ENCODE measurements at regions not wholly inside any gene's neighbourhood (a gene's known extent, or its start where the extent isn't known, plus 50 kb on each side); places are given as distances from the start of the nearest gene placed in this dataset.

- TF ChIP-seq CTCF (conservative IDR thresholded peaks at IDR 0.05), result no peak
- WGBS, 2 experiments (ENCODE audit: insufficient coverage in 1 of 2, insufficient read length in 1 of 2), result 93% methylated on average over 3 of the region's 3 CpGs; no CpG with 5 or more reads in 1 of the 2 experiments
- no peak for DNase-seq
- H3K27ac Mint-ChIP-seq, result no peak overlapping the region
- no peaks in the 10 kb centered on the region for H3K9me3 Mint-ChIP-seq
- Histone ChIP-seq H3K9ac (ENCODE audit: extremely low read depth, low read length, poor library complexity, severe bottlenecking) (no peak overlapping the region), H3K4me1 (ENCODE audit: control insufficient read depth, insufficient read depth, low read length) (no peaks in the 10 kb centered on the region), H3K36me3 (ENCODE audit: control insufficient read depth, insufficient read depth, low read length) (no peaks in the 10 kb centered on the region), H3K9me3 (ENCODE audit: control insufficient read depth, low read length) (no peaks in the 10 kb centered on the region), H3K27me3 (ENCODE audit: control insufficient read depth, insufficient read depth, low read length, poor library complexity, severe bottlenecking) (no peaks in the 10 kb centered on the region), H3K4me3 (ENCODE audit: low read length) (no peak overlapping the region), H3K27ac (ENCODE audit: low read depth, low read length) (no peak overlapping the region)
- no peak overlapping the region for H3K4me3 Mint-ChIP-seq
- H3K4me1 Mint-ChIP-seq, result no peaks in the 10 kb centered on the region
- H3K36me3 Mint-ChIP-seq (ENCODE audit: low read depth), result no peaks in the 10 kb centered on the region
- no peaks in the 10 kb centered on the region for H3K27me3 Mint-ChIP-seq (ENCODE audit: insufficient read depth)
Measured at GRCh38 chr11:81159900-81160299, 1573.8 kb downstream of the FAM181B start.

- Mint-ChIP-seq H3K36me3 (ENCODE audit: low read depth) (no peaks in the 10 kb centered on the region), H3K4me1 (peaks cover 9% of the 10 kb centered on the region), H3K27me3 (ENCODE audit: insufficient read depth) (no peaks in the 10 kb centered on the region), H3K4me3 (no peak overlapping the region), H3K9me3 (no peaks in the 10 kb centered on the region), H3K27ac (no peak overlapping the region)
- H3K9me3 ChIP-seq (ENCODE audit: control insufficient read depth, low read length), result no peaks in the 10 kb centered on the region
- no peaks in the 10 kb centered on the region for H3K4me1 ChIP-seq (ENCODE audit: control insufficient read depth, insufficient read depth, low read length)
- no peak overlapping the region for H3K9ac ChIP-seq (ENCODE audit: extremely low read depth, low read length, poor library complexity, severe bottlenecking)
- H3K4me3 ChIP-seq (ENCODE audit: low read length), result no peak overlapping the region
- no peak for TF ChIP-seq CTCF (conservative IDR thresholded peaks at IDR 0.05)
- no peaks in the 10 kb centered on the region for H3K36me3 ChIP-seq (ENCODE audit: control insufficient read depth, insufficient read depth, low read length)
- no peaks in the 10 kb centered on the region for H3K27me3 ChIP-seq (ENCODE audit: control insufficient read depth, insufficient read depth, low read length, poor library complexity, severe bottlenecking)
- H3K27ac ChIP-seq (ENCODE audit: low read depth, low read length), result no peak overlapping the region
- WGBS, 2 experiments (ENCODE audit: insufficient coverage in 1 of 2, insufficient read length in 1 of 2), result 91 to 92% methylated on average over 3 to 5 of the region's 5 CpGs
- DNase-seq, result no peak
Measured at GRCh38 chr11:81135570-81135969, 1598.1 kb downstream of the FAM181B start.

GRCh38 chr11:81129618-81130017 is 1604.0 kb downstream of the FAM181B start:
- TF ChIP-seq CTCF (conservative IDR thresholded peaks at IDR 0.05), result no peak
- Histone ChIP-seq H3K4me3 (ENCODE audit: low read length) (no peak overlapping the region), H3K27me3 (ENCODE audit: control insufficient read depth, insufficient read depth, low read length, poor library complexity, severe bottlenecking) (no peaks in the 10 kb centered on the region), H3K9ac (ENCODE audit: extremely low read depth, low read length, poor library complexity, severe bottlenecking) (no peak overlapping the region), H3K4me1 (ENCODE audit: control insufficient read depth, insufficient read depth, low read length) (no peaks in the 10 kb centered on the region), H3K27ac (ENCODE audit: low read depth, low read length) (no peak overlapping the region), H3K36me3 (ENCODE audit: control insufficient read depth, insufficient read depth, low read length) (no peaks in the 10 kb centered on the region), H3K9me3 (ENCODE audit: control insufficient read depth, low read length) (no peaks in the 10 kb centered on the region)
- H3K9me3 Mint-ChIP-seq, result no peaks in the 10 kb centered on the region
- H3K36me3 Mint-ChIP-seq (ENCODE audit: low read depth), result no peaks in the 10 kb centered on the region
- H3K4me1 Mint-ChIP-seq, result peaks cover 13% of the 10 kb centered on the region
- WGBS, 2 experiments (ENCODE audit: insufficient coverage in 1 of 2, insufficient read length in 1 of 2), result 73 to 78% methylated on average over 3 of the region's 3 CpGs
- no peaks in the 10 kb centered on the region for H3K27me3 Mint-ChIP-seq (ENCODE audit: insufficient read depth)
- no peak overlapping the region for H3K27ac Mint-ChIP-seq
- H3K4me3 Mint-ChIP-seq, result no peak overlapping the region
- no peak for DNase-seq

Measured in endodermal cell (in vitro differentiated cells).